NCI-H2171 (cell line): ENCODE measurements at regions not wholly inside any gene's neighbourhood (a gene's known extent, or its start where the extent isn't known, plus 50 kb on each side); places are given as distances from the start of the nearest gene placed in this dataset.
A peak's percentile ranks its signal among the peaks of the same experiment; 100 is the strongest.

Experiments used
- DNase-seq: peaks from one replicate; lab custom pipeline; 2025; lab: John Stamatoyannopoulos, UW

DNA sequence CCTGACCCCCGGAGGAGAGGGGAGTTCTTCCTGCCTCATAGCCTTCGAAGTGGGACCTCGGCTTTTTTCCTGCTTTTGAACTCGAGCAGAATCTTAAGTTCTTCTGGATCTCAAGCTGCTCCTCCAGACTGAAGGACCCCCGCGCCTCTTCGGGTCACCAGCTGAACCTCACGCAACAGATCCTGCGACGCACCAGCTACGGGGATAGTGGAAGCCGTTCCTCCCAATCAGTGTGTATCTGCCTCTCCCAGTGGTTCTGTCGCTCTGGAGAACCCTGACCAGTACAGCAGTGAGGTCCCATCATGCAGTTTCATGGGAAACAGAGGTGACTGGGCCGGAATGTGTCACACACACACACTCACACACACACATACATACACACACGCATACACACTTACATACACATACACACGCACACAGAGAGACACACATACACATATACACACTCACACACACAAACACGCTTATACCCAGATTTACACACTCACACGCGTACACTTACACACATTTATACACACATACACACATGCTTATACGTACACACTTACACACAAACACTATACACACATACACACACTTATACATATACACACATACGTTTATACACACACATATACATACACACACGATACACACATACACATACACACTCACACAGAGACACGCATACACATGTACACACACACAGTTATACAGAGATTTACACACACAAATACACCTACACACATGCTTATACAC, 170.0 kb downstream of the TTLL2 start:
- DNase-seq, result no peak

DNA sequence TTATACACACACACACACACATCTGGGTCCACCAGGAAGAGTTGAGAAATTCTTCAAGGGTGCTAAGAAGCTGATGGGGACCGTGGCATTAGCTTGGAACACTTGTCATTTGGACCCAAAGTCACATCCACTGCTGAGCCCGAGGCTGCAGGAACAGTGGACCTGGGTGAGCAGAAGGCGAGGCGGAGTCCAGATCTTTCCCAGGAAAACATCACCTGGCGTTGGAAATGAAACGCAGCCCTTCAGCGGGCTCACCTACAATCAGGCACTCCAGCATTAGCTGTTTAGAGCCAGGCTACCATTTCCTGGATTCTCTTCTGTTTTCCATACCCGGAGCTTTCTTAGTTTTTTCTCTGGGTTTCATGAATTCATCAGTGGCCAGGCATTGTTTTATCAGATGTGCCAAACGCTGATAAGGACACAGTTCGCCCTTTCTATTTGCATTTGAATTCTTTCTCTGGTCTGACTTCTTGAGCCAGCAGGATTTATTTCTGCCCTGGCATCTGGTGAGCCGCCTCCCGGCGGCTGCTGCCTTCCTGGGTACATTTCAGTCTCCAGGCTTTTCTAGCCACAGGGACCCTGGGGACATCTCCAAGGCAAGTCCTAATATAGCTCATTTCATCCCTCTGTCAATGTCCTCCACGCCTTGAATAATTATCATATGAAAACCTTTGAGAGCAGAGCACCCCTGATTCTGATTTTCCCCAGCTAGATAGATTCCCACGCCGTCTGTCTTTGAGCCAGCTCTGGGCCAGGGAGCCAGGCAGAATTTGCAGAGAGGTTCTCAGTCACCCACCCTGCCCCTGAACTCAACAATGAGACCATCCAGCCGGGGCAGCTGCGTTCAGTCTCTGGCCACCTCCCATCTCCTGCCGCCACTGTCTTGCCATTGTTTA, 170.9 kb downstream of the TTLL2 start:
- peak; percentile 59 for DNase-seq

- DNase-seq, result no peak
These were observed 171.8 kb downstream of the TTLL2 start for GRCh38 chr6:167496707-167497106.

DNA sequence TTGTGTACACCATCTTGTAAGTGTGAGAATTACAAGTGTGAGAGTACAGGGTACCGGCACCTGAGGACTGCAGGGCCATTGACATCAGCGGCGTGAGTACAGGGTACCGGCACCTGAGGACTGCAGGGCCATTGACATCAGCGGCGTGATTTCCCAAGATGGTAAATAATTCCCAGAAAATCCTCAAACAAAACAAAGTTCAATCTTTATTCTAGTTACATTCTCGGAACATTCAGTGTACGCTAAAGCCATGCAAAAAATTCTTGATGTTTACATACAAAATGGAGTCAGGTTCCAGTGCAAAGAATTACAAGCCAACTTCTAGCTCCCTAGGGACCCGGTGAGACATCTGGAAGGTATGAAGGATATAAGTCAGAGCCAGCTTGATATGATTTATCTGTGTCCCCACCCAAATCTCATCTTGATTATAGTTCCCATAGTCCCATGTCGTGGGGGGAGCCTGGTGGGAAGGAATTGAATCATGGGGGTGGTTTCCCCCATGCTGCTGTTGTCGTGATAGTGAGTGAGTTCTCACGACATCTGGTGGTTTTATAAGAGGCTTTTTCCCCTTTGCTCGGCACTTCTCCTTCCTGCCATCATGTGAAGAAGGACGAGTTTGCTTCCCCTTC, 172.7 kb downstream of the TTLL2 start:
- DNase-seq, result peak; percentile 33

- no peak for DNase-seq
These were observed 174.3 kb downstream of the TTLL2 start for GRCh38 chr6:167499161-167499660.

DNA sequence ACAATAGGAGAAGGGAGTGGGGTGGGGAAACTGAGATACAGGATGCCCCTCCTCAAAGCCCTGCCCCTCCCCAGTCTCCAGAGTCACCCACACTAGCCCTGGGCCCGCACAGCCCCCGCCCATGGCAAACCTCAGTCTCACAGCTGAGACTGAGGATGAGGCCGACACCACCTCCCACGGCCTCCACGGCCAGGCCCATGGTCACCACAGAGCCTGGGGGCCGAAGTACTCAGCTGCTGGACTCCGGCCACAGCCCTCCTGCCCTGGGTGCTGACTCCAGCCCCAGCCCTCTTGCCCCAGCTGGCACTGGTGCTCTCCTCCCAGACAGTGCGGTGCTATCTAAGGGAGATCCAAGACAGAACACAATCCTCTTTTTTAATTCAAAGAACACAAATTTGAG, 176.1 kb downstream of the TTLL2 start:
- DNase-seq, result no peak

GRCh38 chr6:167501831-167502385, 177.0 kb downstream of the TTLL2 start:
- no peak for DNase-seq

GRCh38 chr6:167502471-167502870, 177.6 kb downstream of the TTLL2 start:
- no peak for DNase-seq

DNA sequence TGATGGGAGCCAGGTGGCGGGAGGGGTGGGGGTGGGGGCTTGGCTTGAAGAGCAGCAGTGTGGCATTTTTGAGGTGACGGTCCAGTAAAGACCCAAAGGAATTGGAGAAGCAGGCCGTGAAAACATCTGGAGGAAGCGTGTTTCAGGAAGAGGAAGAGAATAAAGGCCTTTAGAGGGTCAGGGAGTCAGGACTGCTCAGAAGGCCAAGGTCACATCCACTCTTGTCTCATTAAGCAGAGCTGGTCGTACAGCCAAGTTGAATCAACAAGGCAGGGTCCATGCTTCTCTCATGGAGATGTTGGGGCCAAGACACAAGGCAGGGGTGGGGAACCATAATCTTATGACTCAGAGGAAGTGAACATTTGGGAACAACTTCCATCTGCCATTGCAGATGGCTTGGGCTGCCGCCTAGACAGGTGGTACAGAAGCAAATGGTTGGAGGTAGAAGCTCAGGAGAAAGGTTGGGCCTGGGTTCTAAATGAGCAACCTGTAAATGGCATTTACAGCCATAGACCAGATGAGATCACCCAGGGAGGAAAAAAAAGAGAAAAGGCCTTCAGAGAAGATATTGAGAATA, 179.6 kb downstream of the TTLL2 start:
- peak; percentile 24 for DNase-seq

- DNase-seq, result no peak
These were observed 180.3 kb downstream of the TTLL2 start for GRCh38 chr6:167505199-167505598.

GRCh38 chr6:167505782-167506181, 180.9 kb downstream of the TTLL2 start:
- no peak for DNase-seq

DNA sequence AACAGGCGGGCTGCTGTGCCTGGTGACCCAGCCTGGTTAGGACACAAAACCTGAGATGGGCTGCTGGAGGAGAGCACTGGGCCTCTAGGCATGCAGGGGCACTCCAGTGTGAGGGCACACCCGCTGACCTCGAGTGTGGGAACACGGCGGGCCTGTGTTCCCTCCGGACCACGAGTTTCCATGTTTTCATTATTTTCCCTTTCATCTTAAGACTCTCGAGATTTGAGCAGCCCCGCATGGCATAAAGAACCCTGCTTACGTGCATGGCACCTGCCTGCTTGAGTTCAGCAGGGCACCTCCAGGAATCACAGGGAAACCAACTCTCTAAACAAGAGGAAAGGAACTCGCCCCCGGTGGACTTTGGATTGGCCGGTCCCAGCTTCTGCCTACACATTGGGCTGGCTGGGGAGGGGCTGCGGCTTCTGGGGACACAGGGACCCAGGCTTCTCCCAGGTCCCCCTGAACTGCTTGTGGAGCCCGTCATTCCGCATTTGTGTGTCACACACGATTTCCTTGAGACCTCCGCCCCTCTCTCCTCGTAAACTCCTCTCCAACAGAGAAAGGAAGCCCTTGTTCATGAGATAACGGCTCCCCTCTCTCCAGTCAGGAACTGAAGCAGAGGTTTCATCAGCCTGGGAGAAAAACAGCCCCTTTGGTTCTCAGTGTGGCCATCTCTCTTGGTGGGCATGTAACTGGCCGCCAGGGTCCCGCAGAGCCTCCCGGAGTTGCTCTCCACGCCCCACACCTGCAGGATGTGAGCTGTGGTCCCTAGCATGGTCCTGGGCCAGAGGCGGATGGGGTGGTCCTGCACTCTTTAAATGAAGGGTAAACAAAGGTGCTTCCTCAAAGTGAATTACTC, 181.8 kb downstream of the TTLL2 start:
- DNase-seq, result no peak

GRCh38 chr6:167507376-167507945, 182.6 kb downstream of the TTLL2 start:
- DNase-seq, result no peak

GRCh38 chr6:167508919-167509852, 184.3 kb downstream of the TTLL2 start:
- no peak for DNase-seq

- DNase-seq, result no peak
These were observed 185.0 kb downstream of the TTLL2 start for GRCh38 chr6:167509853-167510220.

DNA sequence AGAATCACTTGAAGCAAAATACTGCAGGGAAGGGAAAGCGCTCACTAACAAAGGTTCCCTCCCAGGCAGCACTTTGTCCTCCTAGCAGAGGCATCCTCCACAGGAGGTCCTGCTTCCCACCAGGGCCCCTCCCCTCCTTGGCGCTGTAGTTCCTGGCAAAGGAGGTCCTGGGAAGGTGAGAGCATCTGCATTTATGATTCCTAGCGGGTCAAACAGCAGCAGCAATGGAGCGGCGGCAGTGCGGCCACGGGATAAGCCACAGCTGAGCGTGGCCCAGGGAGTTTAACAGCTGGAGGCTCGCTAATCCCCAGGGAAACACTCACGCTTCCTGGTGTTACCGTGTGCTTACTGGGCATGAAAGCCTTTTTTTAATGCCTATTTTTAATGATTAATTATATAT, 185.8 kb downstream of the TTLL2 start:
- peak; percentile 56 for DNase-seq

DNA sequence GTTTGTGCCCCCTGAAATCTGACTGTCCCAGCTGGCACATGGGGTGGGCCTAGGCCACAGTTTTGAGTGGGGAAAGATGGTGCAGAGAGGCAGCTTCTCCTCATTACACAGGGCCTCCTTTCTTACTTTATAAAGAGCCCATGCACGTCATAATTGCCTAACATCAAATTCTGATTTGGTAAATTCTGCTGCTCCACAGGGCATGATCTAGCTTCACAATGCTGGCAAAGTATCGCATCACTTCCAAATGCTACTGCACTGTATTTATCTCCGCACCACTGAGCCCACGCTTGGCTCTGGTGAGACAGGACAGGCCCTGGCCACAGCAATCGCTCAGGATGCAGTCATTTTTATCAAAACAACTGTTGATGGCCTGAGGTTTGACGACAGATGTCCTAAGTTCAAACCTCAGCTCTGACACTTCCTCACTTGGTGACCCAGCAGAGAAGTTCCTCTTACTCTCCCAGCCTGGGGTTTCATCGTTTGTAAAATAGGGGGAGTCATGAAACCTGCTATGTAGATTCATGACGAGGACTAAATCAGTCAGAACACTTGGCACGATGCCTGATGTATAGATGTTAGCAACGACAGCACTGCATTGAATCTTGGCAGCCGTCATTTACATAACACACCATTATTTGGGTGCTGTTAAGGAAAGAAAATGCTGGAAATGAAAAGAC, 187.9 kb downstream of the TTLL2 start:
- no peak for DNase-seq

- no peak for DNase-seq
These were observed 188.9 kb downstream of the TTLL2 start for GRCh38 chr6:167513778-167514177.

GRCh38 chr6:167514524-167514923, 189.6 kb downstream of the TTLL2 start:
- DNase-seq, result no peak
